CD4-positive, alpha-beta T cell treated with Interferon gamma for 1 hour (primary cell): ENCODE measurements at regions not wholly inside any gene's neighbourhood (a gene's known extent, or its start where the extent isn't known, plus 50 kb on each side); places are given as distances from the start of the nearest gene placed in this dataset.

Experiments
- DNase-seq: peaks from one replicate; pipeline ENCODE4 v3.0.0-alpha.2; 2020

DNA sequence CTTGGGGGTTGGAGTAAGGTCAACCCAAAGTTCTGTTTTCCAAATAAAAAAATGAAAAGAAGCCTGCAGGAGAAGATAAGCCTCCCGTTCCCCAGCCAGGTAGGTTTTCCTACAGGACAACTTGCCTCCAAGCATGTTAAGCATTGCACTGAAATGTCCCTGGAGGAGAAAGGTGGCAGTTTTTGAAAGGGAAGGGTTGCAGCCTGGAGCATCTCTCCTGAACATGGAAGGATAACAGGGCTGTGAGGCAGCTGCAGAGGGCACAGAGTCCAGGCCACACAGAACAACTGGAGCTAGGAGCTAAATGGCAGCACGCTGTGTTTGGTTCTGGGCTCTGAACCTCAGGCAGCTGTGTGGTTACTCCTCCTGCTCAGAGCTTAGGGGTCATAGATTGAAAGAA lies 452.9 kb downstream of the TCERG1L start:
- no peak for DNase-seq

DNA sequence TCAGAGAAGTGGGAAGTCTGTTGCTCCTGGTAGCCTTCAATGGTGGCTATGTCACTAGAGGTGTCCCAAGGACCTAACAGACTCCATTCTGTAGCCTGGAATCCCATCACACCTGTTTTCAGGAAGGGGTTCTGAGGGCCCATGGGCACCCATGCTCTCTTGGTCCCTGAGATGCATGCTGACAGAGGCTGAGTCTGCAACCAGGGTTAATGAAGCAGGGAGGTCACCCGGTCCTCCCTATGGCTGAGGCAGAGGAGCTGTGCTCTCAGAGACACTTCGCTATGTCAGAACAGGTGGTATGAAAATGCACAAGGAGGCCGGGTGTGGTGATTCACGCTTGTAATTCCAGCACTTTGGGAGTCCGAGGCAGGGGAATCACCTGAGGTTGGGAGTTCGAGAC lies 452.1 kb downstream of the TCERG1L start:
- DNase-seq, result no peak

DNA sequence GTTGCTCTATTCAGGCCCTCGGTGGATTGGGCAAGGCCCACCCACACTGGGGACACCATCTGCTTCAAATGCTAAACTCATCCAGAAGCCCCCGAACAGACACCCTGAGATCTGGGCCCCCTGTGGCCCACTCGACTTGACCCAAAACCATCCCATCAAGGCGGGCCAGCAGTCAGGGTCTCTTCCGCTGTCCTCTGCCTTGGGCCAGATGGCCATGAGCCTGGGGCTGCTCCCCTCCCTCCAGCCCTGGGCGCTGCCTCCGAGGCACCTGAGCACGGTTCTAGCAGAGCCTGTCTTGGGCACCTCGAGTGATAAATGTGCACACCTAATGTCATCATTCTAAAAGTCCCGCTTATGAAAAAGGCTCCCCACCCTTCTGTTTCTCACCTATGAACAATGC lies 449.4 kb downstream of the TCERG1L start:
- DNase-seq, result no peak

DNA sequence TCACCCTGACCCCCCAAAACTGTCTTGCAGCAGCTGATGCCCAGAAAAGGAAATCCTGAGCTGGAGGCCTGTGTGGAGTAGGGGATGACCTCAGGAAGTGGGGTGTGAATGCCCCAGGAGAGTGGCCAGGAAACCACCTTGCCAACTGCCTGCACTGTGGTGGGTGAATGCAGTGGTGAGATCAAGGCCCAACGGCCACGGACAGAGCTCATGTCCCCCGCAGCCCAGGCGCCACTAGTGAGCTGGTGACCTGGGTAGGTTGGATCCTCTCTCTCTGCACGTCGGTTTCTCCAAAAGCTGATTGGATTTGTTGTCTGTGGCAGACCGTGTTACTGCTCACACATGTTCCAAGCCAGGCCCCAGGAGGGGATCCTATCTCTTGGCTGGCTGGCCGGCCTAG lies 448.9 kb downstream of the TCERG1L start:
- no peak for DNase-seq

DNA sequence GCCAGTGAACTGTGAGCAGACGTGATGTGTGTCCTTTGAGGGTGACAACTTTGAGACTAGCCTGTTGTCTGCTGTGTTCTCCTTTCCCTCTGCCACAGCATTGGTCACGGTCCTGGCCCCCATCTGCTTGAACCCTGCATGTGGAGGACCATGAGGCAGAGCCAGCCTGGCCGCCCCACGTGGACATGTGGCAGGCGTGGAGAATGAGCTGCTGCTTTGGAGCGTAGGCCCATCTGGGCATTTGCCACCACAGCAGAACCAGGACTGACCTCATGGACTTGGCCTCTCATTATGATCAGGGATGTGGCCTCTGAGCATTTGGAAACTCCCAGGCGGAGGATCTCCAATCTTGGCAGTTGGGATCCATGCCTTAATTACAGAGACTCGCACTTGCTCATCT lies 448.5 kb downstream of the TCERG1L start:
- DNase-seq, result no peak

DNA sequence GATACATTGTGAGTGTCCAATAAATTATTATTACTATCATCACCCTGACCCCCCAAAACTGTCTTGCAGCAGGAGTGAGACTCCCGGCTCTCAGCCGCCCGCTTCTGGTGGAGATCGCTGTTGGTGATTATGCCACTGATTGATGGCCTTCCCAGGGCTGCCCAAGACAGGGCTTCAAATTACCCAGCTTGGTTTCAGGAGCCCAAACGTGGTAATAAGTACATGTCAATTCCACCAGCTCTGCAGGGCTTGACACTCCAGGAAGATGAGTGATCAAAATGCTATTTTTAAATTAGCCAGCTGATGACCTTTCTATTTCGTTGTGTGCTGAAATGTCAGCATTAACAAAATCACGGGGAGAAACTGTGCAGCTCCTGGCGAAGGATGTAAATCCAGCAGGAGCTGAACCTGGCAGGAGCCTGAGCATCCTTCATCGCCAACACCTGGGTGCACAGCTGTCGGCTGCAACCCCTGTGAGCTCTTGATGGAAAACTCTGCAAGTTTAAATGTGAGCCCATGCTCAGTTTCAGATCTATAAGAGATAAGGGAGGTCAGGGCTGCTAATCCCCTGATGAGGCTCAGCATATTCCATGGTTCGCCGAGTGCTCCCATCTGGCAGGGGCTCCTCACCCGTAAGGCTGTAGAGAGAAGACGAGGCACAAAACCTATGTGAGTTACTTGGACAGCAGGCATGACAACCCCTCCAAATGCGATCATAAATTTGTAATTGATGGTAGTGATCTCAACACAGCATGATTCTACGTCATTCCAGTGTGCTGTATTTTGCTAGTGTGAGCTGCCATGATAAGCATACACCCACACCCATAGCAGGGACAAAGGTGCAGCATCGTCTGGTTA lies 446.3 kb downstream of the TCERG1L start:
- DNase-seq, result no peak

DNA sequence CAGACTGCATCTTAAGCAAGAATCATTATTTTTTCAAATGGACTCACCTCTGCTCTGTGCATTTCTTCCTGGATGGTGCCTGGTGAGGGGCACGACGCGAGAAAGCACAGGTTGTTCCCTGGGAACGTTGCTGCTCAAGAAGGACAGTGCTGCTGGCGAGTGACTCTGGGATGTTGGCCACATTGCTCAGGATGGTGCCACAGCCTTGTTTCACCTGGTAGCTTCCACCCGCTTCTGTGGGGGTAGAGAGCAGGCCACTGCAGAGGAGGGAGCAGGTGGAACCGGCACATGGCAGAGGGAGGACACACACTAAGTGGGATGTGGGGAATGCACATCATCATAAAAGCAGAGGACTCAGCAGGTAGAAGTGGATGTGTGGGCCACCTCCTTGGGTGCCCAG lies 444.7 kb downstream of the TCERG1L start:
- no peak for DNase-seq

DNA sequence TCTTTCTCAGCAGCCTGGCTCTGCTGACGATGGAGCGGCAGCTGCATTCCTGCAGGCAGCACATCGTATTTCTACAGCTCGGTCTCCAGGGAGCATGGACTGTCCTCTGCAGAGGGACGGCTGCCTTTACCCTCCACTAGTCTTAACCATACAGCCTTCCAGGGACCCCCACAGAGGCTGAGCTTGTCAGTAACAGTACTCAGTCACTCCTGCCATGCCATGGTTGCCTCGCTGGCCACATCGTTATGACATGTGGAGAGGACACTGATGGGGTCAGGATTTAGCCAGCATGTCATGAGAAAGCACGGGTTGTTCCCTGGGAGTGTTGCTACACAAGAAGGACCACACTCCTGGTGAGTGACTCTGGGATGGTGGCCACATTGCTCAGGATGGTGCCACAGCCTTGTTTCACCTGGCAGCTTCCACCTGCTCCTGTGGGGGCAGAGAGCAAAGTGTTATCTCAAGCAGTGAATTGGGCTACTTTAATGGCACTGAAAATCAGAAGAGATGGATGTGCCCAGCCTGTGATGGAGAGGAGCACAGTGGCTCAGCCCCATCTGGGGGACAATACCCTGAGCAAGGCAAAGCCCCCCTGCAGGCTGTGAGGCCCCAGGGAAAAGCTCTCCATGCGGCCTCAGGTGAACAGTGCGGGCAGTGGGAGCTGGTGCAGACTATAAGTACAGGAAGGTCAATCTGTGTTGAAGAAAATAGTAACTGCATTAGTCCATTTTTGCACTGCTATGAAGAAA lies 443.9 kb downstream of the TCERG1L start:
- DNase-seq, result no peak

DNA sequence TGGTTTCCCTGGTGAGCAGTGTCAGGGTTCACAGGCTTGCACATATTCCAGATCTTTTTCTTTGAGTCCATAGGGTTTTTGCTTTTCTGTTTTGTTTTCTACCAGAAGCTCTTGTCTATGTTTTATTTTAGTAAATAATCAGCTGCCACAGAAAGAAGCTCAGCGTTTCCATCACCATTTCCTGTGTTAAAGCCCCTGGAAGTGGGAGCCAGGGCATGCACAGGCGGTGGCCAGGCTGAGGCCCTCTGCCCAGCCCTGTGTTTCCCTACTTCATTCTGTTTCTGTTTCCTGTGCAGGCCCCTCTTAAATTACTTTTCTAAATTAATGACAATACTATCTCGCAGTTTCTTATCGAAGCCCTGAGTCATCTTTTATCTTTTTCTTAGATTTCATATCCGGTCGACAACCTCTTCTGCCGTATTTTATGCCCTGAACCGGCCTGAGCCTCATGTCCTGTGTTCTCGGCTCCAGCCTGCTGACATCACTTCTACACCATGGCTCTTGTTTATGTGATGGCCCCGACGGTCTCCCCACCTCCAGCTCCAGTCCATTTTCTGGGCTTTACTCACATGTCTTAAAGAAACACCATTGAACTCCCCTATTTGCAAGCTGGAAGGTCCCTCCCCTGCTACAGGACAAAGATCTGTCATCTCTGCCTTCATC lies 442.2 kb downstream of the TCERG1L start:
- no peak for DNase-seq

DNA sequence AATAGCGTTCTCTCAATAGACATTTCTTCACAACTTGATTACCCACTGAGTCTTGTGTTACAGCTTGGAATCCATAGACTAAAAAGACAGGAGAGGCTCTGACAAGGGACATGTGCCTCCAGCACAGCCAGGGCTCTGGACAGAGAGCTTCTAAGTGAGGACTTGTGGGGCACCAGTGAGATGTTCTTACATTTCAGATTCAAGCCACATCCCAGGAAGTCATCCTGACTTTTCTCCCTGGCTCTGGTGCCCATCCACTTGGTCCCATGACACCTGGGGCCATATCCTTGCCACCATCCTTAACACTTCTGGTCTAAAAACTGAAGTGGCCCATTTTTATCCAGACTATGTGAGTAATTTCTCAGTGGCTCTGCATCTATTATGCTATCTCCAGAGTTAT lies 440.1 kb downstream of the TCERG1L start:
- DNase-seq, result no peak

DNA sequence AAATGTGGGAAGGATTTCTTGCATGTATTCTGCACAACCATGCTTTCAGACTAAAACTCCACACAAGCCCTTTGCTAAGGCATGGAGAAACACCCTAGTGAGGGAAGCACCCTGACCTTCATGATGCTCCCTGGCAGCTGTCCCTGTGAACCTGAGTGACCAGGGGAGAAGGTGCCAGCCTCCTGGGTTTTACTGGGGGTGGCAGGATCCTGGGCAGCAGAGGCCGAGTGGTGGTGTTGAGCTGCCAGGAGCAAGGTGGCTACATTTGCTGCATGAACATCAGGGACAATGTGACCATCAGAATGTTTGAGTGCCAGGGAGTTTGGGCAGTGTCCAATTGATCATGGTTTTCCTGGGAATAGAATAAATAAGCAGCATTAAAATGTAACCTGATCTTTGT lies 437.9 kb downstream of the TCERG1L start:
- no peak for DNase-seq

DNA sequence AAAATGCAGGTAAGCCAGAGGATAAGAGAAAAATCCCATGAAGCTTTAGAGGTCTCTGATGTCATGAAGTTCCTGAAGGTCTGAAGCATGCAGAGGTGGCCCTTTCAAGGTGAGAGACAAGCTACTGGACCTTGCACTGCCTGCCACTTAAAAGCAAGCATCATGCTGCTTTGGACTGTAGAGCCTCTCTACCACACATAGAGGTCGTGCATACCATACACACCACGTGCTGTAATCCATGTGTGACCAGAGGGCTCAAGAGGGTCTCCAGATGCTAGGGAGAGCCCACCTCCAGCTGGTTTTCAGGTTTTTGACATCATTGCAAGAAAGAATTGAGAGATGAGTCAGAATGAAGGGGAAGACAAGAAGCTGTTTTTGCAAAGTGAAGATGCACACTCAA lies 436.4 kb downstream of the TCERG1L start:
- DNase-seq, result no peak

DNA sequence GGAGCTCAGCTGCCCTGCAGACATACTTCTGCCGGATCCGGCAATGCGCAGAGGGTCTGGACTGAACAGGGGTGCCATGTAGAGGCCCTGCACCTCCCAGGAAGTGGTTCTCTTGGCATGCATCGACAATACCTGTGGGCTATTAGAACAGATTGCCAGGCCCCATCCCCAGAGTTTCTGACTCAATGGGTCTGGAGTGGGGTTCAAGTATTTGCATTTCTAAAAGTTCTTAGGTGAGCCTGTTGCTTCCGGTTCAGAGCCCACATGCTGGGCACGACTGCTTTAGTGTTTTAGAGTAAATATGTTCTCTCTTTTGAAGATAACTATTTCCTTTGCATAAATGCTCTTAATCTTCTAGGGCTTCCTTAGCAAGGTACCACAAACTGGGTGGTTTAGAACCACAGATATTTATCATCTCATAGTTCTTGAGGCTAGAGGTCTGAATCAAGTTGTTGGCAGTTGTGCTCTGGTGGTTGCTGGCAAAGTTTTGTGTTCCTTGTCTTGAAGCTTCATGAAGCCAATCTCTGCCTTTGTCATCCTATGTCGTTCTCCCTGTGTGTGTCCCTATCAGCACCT lies 435.5 kb downstream of the TCERG1L start:
- DNase-seq, result no peak

DNA sequence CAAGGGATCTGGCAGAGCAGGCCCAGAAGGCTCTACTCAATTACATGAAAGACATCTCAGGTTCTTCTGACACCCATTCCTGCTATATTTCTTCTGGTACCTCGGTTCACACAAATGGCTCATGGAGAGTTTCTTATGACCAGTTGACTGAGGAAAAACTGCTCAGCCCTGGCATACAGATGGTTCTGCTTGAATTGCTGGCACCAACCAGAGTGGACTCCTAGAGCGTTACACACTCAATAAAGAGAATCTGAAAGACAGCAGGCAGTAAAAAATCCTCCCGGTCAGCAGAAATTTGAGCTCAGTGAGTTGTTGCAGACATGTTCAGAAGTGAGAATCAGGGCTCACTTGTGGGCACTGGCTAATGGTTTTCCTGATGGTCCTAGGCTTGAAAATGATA lies 434.4 kb downstream of the TCERG1L start:
- no peak for DNase-seq

DNA sequence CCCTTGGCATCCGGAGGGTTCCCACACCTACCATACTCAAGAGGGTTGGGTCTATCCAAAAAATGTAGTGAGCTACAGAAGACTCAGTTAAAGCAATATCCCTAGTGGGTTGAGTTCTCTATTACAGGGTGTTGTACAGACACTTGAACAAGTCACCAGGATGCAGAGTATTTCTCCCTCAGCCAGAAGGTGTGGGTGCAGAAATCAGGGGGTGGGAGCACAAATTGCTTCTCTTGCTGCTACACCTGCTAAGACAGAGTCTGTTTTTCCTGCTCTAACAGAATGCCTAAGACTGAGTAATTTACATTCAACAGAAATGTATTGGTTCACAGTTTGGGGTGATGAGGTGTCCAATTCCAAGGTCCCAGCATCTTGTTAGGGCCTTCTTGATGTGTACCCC lies 433.4 kb downstream of the TCERG1L start:
- no peak for DNase-seq

DNA sequence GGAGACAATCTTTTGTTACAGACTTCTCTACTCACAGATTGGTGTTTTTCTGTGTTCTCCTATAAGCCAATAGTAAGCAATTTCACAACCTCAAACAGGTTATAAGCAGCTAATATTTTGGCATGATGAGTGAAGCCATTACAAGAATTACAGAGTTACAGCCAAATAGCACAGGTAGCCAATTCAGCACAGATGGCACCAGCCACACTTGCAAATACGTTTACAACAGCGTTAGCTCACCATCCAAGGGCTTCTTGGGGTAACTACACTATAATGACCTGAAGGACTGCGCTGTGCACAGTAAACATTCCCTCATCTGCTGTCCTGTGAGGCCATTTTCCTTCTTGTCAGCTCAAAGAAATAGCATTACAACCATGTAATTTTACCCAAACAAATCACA lies 428.6 kb downstream of the TCERG1L start:
- DNase-seq, result no peak

DNA sequence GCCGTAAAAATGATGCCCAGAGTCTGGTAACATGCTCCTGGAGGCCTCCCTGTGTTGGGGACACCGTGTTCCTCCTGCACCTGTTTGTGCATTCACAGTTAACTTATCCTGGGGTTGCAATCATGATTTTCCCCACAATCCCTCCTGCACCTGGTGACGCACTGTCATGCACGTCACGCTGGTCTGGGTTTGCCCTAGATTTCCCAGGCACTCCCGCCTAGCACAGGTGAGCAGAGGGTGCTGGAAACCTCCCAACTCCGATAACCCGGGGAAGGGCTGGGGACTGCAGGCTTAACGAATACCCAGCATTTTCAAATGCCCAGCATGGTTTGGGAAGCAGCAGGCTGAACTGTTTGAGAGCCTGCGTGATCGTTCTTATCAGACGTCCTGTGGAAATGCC lies 427.1 kb downstream of the TCERG1L start:
- no peak for DNase-seq

DNA sequence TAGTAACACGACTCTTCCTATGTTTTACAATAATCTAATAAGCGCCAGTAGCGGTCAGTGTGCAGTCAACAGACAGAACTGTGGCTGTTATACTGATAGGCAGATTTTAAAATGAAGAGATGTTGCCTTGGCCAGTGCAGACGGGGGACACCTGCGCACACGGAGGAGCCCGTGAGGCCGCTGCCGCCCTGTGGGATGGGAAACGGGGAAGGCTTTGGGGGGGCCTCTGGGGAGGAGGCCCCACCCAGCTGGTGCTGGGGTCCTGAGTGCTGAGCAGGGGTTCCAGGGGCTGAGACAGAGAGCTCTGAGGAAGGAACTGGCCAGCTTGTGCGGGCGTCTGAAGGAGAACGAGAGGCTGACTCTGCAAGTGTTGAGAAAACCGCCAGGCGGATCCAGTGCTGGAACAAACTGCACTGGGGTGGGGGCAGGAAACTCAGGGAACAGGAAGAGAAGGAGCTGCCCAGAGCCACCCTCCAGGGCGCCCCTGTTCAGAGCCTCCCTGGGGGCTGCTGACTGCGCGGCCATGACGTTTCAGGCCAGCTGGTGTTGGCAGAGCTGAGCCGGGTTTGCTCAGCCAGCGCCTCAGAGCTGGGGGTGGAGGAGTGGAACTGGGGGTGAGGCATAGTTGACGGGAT lies 426.4 kb downstream of the TCERG1L start:
- no peak for DNase-seq

DNA sequence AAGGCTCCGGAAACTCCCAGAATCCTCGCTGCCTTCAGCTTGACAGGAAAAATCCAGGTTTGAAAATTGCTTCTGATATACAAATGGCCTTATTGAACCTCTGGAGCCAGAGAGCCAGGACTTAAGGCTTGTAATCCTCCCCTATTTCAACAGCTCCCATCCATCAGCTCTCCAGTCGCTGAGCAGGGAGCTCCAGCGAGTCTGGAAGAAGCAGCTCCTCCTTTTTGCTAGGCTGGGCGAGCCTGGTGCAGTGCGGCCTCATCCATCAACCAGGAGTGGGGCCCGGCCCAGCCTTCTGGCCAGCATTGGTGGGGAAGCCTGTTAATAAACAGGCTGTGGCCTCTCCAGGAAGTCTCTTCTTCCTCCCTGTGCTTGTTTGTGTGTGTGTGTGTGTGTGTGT lies 424.4 kb downstream of the TCERG1L start:
- DNase-seq, result no peak

DNA sequence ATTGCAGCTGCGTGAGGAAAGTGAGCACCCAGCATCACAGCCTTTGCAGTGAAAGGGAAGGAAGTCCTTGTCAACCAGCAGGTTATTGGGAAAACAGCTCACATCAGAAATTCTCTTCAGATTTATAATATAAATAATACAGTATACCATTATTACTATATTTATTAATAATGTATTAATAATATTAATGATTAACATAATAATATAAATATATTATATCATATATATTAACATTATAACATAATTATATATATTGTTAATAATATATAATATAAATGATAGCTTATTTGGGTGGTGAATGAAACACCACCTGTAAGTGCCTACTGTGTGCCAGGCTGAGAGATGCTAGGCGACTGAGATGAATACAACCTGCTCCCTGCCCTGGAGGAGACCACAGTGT lies 423.0 kb downstream of the TCERG1L start:
- no peak for DNase-seq

DNA sequence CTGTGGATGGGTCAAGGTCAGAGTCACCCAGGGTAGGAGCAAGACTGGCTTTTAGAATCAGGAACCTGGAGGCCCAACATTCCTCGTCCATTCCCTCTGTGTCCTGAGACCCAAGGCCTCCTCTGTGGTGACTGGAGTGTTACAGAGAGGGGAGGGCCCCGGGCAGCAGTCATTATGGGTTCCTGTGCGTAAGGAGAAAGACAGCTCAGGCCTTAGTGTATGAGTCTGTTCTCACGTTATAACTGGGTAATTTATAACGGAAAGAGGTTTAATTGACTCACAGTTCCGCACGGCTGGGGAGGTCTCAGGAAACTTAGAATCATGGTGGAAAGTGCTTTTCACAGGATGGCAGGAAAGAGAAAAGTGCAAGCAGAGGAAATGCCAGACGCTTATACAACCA lies 422.3 kb downstream of the TCERG1L start:
- DNase-seq, result no peak

DNA sequence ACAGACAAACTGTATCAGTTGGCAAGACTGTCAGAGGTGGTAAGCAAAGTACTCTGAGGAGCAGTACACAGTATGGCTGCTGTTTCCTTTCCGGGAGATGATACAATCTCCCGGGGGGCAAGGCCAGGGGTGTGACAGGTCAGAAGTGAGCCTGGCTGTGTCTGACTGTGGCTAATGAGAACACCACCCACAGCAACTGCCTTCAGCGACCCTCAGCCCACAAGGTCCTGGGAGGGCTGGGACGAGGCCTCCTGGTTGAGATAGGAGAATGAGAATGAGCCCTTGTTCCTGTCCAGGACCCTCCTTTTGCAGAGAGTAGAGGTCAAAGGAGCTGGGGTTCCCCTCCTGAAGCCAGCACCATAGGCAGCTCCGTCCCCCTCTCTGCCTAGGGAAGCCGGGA lies 421.7 kb downstream of the TCERG1L start:
- no peak for DNase-seq

DNA sequence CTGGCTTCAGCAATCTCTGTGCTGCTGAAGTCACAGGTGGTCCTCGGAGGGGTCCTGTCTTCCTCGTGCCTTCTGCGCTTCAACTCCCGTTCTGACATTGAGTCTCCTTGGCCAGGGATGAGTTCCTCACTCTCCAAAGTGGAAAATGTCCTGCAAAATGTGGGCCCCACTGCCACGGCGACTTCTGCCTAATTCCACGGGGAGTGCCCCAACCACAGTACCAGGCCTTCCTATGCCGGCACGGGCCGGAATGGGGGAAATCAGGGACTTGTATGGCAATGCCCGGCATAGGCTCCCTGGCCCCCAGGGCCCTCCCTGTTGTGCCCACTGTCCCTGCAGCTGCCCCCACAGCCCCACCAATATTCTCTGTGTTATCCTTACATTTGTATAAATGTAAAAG lies 420.5 kb downstream of the TCERG1L start:
- no peak for DNase-seq
